Tibial nerve (tissue), 4 donors: ENCODE measurements at regions not wholly inside any gene's neighbourhood (a gene's known extent, or its start where the extent isn't known, plus 50 kb on each side); places are given as distances from the start of the nearest gene placed in this dataset.

ENCODE experiments used
- CTCF ChIP-seq, 5 experiments: fragments of 200-600 bp in 3 of 5; fragments of 450-650 bp in 2 of 5; sonication (generic) in 3 of 5; IDR thresholded peaks; one replicate each; pipeline ENCODE4 v1.5.1; 2016 to 2019; ENCODE audit warnings: antibody characterized with exemption in 5 of 5, mild to moderate bottlenecking in 3 of 5, moderate library complexity in 2 of 5
- EP300 ChIP-seq, 2 donors: sonication (generic); formaldehyde crosslinking; IDR thresholded peaks; one replicate each; pipeline ENCODE4 v1.6.1; 2017; ENCODE audit warnings: antibody characterized with exemption in 2 of 2, mild to moderate bottlenecking in 1 of 2
- POLR2A ChIP-seq, 2 donors: fragments of 450-650 bp; IDR thresholded peaks; one replicate each; pipeline ENCODE4 v1.6.1; 2017; ENCODE audit warnings: antibody characterized with exemption in 2 of 2, mild to moderate bottlenecking in 2 of 2, moderate library complexity in 2 of 2

- TF ChIP-seq POLR2A (IDR thresholded peaks at IDR 0.05) (no peak), CTCF (IDR thresholded peaks at IDR 0.05) (no peak), EP300 (IDR thresholded peaks at IDR 0.05) (no peak)
These were observed 364.0 kb downstream of the LRATD1 start for GRCh38 chr2:14996351-14997014.
